NT2/D1 (cell line): ENCODE measurements at regions not wholly inside any gene's neighbourhood (a gene's known extent, or its start where the extent isn't known, plus 50 kb on each side); places are given as distances from the start of the nearest gene placed in this dataset.

Experiments
- DNase-seq: peaks from one replicate; pipeline ENCODE4 v3.0.0-alpha.2; 2011; ENCODE audit warnings: low read depth, low spot score
- H3K27me3 ChIP-seq: 2 replicates; pipeline ENCODE4 v1.6.0; 2011; ENCODE audit warnings: mild to moderate bottlenecking; ENCODE audit not compliant: insufficient read length, insufficient read depth
- H3K36me3 ChIP-seq: 2 replicates; pipeline ENCODE4 v1.6.1; 2011; ENCODE audit warnings: mild to moderate bottlenecking, low read length, mixed read lengths; ENCODE audit not compliant: insufficient read depth, insufficient read length
- H3K4me1 ChIP-seq: 2 replicates; pipeline ENCODE4 v1.5.1; 2011; ENCODE audit not compliant: insufficient read depth, insufficient read length
- H3K4me3 ChIP-seq: 2 replicates; pipeline ENCODE4 v1.5.1; 2011; ENCODE audit warnings: low read depth; ENCODE audit not compliant: insufficient read length
- H3K9ac ChIP-seq: 2 replicates; pipeline ENCODE4 v1.6.0; 2011; ENCODE audit warnings: low read depth; ENCODE audit not compliant: insufficient read length
- H3K9me3 ChIP-seq: 2 replicates; pipeline ENCODE4 v1.5.1; 2011; ENCODE audit warnings: mild to moderate bottlenecking, low read length; ENCODE audit not compliant: insufficient read depth
- SUZ12 ChIP-seq: IDR thresholded peaks from 2 replicates; pipeline ENCODE4 v1.6.1; 2011; ENCODE audit not compliant: insufficient read length, insufficient read depth; ENCODE audit errors: extremely low read depth
- YY1 ChIP-seq: IDR thresholded peaks from 2 replicates; pipeline ENCODE4 v1.6.1; 2011; ENCODE audit not compliant: insufficient read length, insufficient read depth
- ZNF274 ChIP-seq: IDR thresholded peaks from 2 replicates; pipeline ENCODE4 v1.6.1; 2011; ENCODE audit warnings: mild to moderate bottlenecking, low read depth, low read length

GRCh38 chr15:81507831-81508230 is 133.8 kb upstream of the TMC3 start:
- DNase-seq: no peak
- Histone ChIP-seq H3K4me1 (no peaks in the 10 kb centered on the region), H3K4me3 (no peak overlapping the region), H3K9ac (no peak overlapping the region), H3K27me3 (no peaks in the 10 kb centered on the region), H3K9me3 (no peaks in the 10 kb centered on the region), H3K36me3 (no peaks in the 10 kb centered on the region)
- TF ChIP-seq SUZ12 (no peak), YY1 (no peak), ZNF274 (no peak)

- no peaks in the 10 kb centered on the region for H3K27me3 ChIP-seq
- no peaks in the 10 kb centered on the region for H3K9me3 ChIP-seq
- no peak overlapping the region for H3K4me3 ChIP-seq
- no peaks in the 10 kb centered on the region for H3K36me3 ChIP-seq
- DNase-seq: no peak
- H3K9ac ChIP-seq: no peak overlapping the region
- TF ChIP-seq SUZ12: no peak
- TF ChIP-seq ZNF274: no peak
- TF ChIP-seq YY1: no peak
- H3K4me1 ChIP-seq: no peaks in the 10 kb centered on the region
Observed at GRCh38 chr15:81506936-81507335, 132.9 kb upstream of the TMC3 start.

GRCh38 chr15:81506071-81506470 is 132.1 kb upstream of the TMC3 start:
- TF ChIP-seq YY1 (no peak), SUZ12 (no peak), ZNF274 (no peak)
- Histone ChIP-seq H3K4me1 (no peaks in the 10 kb centered on the region), H3K36me3 (no peaks in the 10 kb centered on the region), H3K4me3 (no peak overlapping the region), H3K27me3 (no peaks in the 10 kb centered on the region), H3K9me3 (no peaks in the 10 kb centered on the region), H3K9ac (no peak overlapping the region)
- no peak for DNase-seq

GRCh38 chr15:81504170-81504905 is 130.3 kb upstream of the TMC3 start:
- no peak overlapping the region for H3K4me3 ChIP-seq
- DNase-seq: no peak
- H3K36me3 ChIP-seq: no peaks in the 10 kb centered on the region
- H3K27me3 ChIP-seq: no peaks in the 10 kb centered on the region
- no peaks in the 10 kb centered on the region for H3K9me3 ChIP-seq
- H3K4me1 ChIP-seq: no peaks in the 10 kb centered on the region
- H3K9ac ChIP-seq: no peak overlapping the region
- no peak for TF ChIP-seq YY1
- no peak for TF ChIP-seq ZNF274
- TF ChIP-seq SUZ12: no peak

GRCh38 chr15:81502439-81502838 is 128.4 kb upstream of the TMC3 start:
- Histone ChIP-seq H3K9ac (no peak overlapping the region), H3K9me3 (no peaks in the 10 kb centered on the region), H3K4me3 (no peak overlapping the region), H3K36me3 (no peaks in the 10 kb centered on the region), H3K27me3 (no peaks in the 10 kb centered on the region), H3K4me1 (no peaks in the 10 kb centered on the region)
- TF ChIP-seq YY1 (no peak), ZNF274 (no peak), SUZ12 (no peak)
- no peak for DNase-seq

- H3K27me3 ChIP-seq: no peaks in the 10 kb centered on the region
- H3K4me3 ChIP-seq: no peak overlapping the region
- TF ChIP-seq YY1 (no peak), ZNF274 (no peak), SUZ12 (no peak)
- H3K9me3 ChIP-seq: no peaks in the 10 kb centered on the region
- H3K9ac ChIP-seq: no peak overlapping the region
- no peaks in the 10 kb centered on the region for H3K4me1 ChIP-seq
- no peaks in the 10 kb centered on the region for H3K36me3 ChIP-seq
- no peak for DNase-seq
Observed at GRCh38 chr15:81500081-81500480, 126.1 kb upstream of the TMC3 start.

- DNase-seq: peak; percentile 8
- no peak overlapping the region for H3K4me3 ChIP-seq
- H3K36me3 ChIP-seq: no peaks in the 10 kb centered on the region
- H3K4me1 ChIP-seq: no peaks in the 10 kb centered on the region
- no peak overlapping the region for H3K9ac ChIP-seq
- H3K9me3 ChIP-seq: no peaks in the 10 kb centered on the region
- TF ChIP-seq YY1 (no peak), SUZ12 (no peak), ZNF274 (no peak)
- H3K27me3 ChIP-seq: no peaks in the 10 kb centered on the region
Observed at GRCh38 chr15:81498294-81498693, 124.3 kb upstream of the TMC3 start.
